PC-3 (cell line): ENCODE measurements at regions not wholly inside any gene's neighbourhood (a gene's known extent, or its start where the extent isn't known, plus 50 kb on each side); places are given as distances from the start of the nearest gene placed in this dataset.

Experiments used
- EZH2 ChIP-seq: fragments of 300-600 bp; sonication (generic); IDR thresholded peaks from one replicate; pipeline ENCODE4 v1.6.1; 2017; ENCODE audit warnings: antibody characterized with exemption, mild to moderate bottlenecking, low read length; ENCODE audit not compliant: unreplicated experiment
- EZH2phosphoT487 ChIP-seq: fragments of 300-600 bp; sonication (generic); IDR thresholded peaks from 2 replicates; pipeline ENCODE4 v1.6.1; 2018; ENCODE audit warnings: mild to moderate bottlenecking, antibody characterized with exemption, low read length, borderline replicate concordance
- TF ChIP-seq, protein P1 (sequence below): fragments of 300-600 bp; sonication (generic); conservative IDR thresholded peaks from 2 replicates; pipeline ENCODE4 v1.5.1; 2017; ENCODE audit warnings: antibody characterized with exemption, low read depth, mild to moderate bottlenecking, low read length

DNA sequence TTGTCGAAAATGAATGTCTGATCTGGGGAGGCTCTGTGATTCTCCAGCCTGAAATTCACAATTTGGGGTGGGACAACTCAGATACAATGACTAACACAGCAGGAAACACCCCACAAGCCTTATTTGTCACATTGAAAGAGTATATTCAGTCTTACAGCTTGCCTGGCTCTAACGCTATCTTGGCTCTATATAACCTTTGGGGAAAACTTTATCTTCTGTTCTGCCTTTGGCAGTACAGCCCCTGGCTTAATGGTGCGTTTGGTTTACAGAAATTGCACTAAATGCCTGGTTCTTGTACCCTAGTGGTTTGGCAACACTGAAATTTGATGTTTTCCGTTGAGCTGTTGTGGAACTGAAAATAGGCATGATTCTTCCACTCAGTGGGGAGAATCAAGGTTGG lies 178.1 kb upstream of the VEGFC start:
- TF ChIP-seq, protein P1, sequence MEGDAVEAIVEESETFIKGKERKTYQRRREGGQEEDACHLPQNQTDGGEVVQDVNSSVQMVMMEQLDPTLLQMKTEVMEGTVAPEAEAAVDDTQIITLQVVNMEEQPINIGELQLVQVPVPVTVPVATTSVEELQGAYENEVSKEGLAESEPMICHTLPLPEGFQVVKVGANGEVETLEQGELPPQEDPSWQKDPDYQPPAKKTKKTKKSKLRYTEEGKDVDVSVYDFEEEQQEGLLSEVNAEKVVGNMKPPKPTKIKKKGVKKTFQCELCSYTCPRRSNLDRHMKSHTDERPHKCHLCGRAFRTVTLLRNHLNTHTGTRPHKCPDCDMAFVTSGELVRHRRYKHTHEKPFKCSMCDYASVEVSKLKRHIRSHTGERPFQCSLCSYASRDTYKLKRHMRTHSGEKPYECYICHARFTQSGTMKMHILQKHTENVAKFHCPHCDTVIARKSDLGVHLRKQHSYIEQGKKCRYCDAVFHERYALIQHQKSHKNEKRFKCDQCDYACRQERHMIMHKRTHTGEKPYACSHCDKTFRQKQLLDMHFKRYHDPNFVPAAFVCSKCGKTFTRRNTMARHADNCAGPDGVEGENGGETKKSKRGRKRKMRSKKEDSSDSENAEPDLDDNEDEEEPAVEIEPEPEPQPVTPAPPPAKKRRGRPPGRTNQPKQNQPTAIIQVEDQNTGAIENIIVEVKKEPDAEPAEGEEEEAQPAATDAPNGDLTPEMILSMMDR = no peak
- TF ChIP-seq EZH2 (no peak), EZH2phosphoT487 (no peak)
